ENCODE measurements at regions not wholly inside any gene's neighbourhood (a gene's known extent, or its start where the extent isn't known, plus 50 kb on each side); places are given as distances from the start of the nearest gene placed in this dataset.
"Not testable (repeated sequence)": the region's sequence is repeated elsewhere in the genome, so short reads cannot be mapped to it uniquely, and the experiment has no call there.

DNA sequence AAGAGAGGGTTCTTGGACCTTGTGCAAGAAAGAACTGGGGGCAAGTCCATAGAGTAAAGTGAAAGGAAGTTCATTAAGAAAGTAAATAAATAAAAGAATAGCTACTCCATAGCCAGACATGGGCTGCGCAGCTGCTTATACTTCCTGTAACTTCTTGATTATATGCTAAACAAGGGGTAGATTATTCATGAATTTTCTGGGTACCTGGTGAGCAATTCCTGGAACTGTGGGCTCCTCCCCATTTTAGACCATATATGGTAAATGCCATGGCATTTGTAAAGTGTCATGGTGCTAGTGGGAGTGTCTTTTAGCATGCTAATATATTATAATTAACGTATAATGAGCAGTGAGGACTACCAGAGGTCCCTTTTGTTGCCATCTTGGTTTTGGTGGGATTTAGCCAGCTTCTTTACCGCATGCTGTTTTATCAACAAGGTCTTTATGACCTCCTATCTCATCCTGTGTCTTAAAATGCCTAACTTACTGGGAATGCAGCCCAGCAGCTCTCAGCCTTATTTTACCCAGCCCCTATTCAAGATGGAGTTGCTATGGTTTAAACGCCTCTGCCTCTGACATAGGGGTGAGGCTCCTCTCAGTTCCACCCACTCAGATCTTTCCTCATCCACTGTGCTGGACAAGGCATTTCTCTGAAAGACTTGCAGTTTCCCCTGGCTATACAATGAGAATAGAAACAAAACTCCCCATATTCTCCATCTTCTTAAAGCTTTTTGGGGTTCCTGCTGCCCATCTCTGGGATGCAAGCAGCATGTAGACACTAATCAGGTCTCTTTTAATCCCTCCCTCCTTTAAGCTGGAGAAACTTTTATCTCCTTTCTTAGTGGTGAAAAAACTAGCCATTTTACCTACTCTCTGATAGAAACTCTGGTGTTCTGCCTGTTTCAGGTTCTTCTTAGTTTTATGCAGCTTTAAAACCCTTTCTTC lies 91.2 kb downstream of the ARRDC3 start:
- in situ Hi-C loops (cut with HindIII; ENCODE audit: low pct_unique_long_range_greater_than_20kb, low sequenced_read_pairs), result no loop called here
- no peak for DNase-seq (ENCODE audit: low read depth)

DNA sequence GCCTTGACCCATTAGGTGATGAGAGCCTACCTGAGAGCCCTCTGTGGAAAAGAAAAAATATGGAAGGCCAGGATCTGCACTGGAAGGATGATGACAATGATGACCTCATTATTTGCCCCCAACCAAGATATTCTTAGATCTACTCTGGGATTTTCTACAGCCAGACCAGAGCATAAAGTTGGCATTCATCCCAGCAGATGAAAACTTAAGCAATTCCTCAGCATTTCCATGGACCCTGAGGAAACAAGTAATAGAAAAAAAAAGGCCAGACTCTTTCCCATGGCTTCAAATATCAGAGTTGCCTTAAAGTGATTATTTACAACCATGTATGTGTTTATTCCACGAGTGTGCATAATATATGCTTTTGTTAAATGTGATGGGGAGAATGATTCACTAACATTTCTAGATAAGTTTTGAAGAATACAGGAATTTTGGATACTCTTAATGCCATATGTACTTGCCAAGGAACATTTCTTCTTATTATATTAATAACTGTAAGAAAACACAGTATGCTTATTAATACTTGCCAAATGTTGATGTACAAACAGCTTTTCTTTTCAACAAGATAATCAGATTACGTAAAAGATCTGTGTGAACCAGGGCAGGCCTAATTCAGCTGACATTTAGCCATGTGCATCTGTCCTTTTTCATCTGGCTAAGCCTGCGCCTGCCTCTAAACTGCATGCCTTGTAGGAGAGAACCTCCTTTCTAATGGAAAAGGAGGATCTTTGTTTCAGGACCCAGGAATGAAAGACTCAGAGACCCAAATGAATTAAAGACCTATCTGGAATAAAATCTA lies 94.8 kb downstream of the ARRDC3 start:
- DNase-seq (ENCODE audit: low read depth), result no peak
- in situ Hi-C loops (cut with HindIII; ENCODE audit: low pct_unique_long_range_greater_than_20kb, low sequenced_read_pairs), result no loop called here

DNA sequence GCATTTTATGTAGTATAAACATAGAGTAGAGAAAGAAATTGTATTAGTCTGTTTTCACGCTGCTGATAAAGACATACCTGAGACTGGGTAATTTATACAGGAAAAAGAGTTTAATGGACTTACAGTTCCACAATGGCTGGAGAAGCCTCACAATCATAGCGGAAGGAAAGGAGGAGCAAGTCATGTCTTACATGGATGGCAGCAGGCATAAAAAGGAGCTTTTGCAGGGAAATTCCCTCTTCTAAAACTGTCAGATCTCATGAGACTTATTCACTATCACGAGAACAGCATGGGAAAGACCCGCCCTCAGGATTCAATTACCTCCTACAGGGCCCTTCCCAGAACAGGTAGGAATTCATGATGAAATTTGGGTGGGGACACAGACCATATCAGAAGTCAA lies 98.1 kb downstream of the ARRDC3 start:
- in situ Hi-C loops (cut with HindIII; ENCODE audit: low pct_unique_long_range_greater_than_20kb, low sequenced_read_pairs); DNase-seq (ENCODE audit: low read depth): not testable (repeated sequence)

DNA sequence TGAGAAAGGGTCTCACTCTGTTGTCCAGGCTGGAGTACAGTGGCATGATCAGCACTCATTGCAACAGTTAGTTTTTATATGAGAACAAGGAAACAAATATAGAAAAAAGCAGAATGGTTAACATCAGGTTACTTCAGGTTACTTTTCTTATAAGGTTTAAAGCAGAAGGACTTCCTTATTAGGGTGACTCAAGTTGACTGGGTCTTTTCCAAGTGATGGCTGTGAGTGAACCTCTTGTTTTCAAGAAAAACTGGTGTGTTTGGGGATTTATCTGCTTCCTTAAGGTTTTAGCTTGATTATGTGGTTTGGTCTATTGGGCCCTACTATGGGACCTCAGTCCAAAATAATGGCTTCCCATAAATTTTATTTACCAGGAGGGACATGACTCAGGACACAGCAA lies 99.2 kb downstream of the ARRDC3 start:
- DNase-seq (ENCODE audit: low read depth), result peak; percentile 49
- in situ Hi-C loops (cut with HindIII; ENCODE audit: low pct_unique_long_range_greater_than_20kb, low sequenced_read_pairs), result no loop called here

DNA sequence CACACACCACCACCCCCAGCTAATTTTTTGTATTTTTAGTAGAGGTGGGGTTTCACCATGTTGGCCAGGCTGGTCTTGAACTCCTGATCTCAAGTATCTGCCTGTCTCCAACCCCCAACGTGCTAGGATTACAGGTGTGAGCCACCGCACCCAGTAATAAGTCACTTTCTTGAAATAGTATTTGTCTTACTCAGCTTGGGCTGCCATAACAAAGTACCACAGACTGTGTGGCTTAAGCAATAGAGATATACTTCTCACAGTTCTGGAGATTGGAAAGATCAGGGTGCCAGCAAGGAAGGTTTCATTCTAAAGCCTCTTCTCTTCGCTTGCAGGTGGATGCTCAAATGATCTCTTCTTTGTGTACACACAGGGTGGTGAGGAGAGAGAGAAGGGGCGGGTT lies 99.8 kb downstream of the ARRDC3 start:
- DNase-seq (ENCODE audit: low read depth), result no peak
- in situ Hi-C loops (cut with HindIII; ENCODE audit: low pct_unique_long_range_greater_than_20kb, low sequenced_read_pairs), result no loop called here

DNA sequence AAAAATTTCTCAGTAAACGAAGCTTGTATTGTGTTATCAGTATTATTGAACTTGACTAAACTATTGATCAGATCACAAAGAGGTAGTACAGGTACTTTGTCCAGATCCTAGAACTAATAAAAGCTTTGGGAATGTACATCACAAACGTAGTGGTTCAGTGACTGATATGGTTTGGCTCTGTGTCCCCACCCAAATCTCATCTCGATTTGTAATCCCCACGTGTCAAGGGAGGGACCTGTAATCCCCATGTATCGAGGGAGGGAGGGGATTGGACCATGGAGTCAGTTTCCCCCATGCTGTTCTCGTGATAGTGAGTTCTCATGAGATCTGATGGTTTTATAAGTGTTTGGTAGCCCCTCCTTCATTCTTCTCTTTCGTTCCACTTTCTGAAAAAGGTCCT lies 100.9 kb downstream of the ARRDC3 start:
- no peak for DNase-seq (ENCODE audit: low read depth)
- in situ Hi-C loops (cut with HindIII; ENCODE audit: low pct_unique_long_range_greater_than_20kb, low sequenced_read_pairs), result no loop called here

DNA sequence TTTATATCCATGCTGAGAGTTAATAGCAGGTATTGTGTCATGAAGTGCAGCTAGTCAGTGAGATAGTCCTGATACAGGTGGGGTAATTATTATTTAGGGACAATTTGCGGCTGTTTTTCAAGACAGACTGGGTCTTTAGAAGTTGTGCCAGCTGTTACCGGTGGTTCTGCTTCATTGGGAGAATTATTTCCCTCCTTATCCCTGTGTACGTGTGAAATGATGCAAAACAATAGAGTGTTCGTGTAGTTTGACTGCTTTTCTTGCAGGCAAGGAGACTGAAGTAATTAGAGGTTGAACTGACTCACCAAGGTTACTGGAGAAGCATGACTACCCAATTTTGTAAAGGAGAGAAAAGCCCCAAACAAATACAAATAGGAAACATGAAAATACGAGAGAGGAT lies 101.7 kb downstream of the ARRDC3 start:
- DNase-seq (ENCODE audit: low read depth), result peak; percentile 95
- in situ Hi-C loops (cut with HindIII; ENCODE audit: low pct_unique_long_range_greater_than_20kb, low sequenced_read_pairs), result no loop called here

DNA sequence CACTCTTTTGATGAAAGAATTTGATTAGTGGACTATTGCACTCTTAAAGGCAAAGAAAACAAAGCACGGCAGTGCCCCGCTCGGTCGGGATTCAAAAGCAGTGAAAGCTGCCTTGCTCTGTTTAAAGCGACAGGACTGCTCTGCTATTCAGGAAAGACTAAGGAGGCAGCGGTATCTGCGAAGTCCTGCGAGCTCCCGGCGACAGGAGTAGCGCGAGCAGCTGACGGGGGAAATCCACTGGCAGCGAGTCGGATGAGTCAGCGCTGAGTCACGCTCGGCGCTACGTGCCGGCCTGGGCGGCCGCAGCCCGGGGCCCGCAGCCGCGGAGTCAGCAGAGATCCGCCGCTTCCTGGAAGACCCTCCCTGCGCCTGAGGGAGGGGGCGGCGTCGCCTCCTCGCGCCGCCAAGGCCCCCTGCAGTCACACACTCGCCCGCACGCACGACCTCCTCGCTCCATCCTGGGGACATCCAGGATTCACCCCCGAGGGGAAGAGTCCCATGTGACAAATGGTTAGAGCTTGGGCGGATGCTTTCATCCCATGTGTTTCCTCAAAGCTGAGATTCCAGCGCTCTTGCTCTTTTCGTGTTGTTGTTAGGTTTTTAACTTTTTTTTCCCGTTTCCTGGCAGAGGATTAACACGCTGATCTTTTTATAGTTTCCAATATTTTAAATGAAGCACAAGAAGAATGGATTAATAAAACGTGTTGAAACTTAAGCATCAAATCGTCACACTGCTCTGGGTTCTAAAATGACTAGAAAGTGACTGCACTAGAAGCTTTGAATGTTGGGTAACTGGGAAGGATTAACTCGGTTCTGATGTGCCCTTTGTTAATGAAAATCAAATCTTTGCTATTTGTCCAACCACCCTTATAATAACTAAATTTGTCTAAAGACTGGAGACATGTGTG lies 102.5 kb downstream of the ARRDC3 start:
- DNase-seq (ENCODE audit: low read depth), result peak; percentile 98
- in situ Hi-C loops (cut with HindIII; ENCODE audit: low pct_unique_long_range_greater_than_20kb, low sequenced_read_pairs), result no loop called here

DNA sequence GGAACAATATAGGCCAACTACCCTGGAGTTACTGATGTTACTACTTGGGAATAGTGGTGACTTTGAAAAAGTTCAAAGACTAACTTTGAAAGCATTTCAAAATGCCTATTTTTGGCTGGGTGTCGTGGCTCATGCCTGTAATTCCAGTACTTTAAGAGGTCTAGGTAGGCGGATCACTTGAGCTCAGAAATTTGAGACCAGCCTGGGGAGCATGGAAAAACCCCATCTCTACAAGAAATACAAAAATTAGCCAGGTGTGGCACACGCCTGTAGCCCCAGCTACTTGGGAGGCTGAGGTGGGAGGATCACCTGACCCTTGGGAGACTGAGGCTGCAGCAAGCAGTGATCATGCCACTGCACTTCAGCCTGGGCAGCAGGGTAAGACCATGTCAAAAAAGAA lies 105.3 kb downstream of the ARRDC3 start:
- no peak for DNase-seq (ENCODE audit: low read depth)
- in situ Hi-C loops (cut with HindIII; ENCODE audit: low pct_unique_long_range_greater_than_20kb, low sequenced_read_pairs), result no loop called here

DNA sequence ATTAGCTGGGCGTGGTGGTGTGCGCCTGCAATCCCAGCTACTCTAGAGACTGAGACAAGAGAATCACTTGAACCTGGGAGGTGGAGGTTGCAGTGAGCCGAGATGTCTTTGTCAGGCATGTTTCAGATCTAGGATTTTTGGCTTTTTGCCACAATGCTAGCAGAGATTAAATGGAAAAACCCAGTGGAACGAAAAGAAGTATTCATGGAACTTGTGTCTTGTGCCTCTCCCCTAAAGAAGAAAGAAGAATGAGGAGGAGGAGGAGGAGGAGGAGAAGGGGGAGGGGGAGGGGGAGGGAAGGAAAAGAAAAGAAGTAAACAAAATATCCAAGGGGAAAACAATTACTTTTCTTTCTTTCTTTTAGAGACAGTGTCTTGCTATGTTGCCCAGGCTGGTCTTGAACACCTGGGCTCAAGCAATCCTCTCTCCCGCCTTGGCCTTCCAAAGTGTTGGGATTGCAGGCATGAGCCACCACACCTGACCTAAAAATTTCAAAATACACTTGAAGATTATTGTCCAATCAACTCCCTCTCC lies 106.0 kb downstream of the ARRDC3 start:
- in situ Hi-C loops (cut with HindIII; ENCODE audit: low pct_unique_long_range_greater_than_20kb, low sequenced_read_pairs), result no loop called here
- no peak for DNase-seq (ENCODE audit: low read depth)

DNA sequence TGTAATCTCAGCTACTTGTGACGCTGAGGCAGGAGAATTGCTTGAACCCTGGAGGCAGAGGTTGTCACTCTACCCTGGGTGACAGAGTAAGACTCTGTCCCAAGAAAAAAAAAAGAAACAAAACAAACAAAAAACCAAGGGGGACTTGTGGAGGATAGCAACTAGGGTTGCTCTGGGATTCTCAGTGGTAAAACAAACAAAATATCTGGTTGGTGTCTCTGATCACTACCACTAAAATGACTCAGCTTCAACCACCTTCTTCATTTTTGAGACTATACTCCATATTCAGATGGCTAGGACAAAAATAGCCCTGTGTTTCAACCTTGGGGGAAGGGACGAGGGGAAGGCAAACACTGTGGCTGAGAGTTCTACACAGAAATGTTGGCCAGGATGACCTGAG lies 110.3 kb downstream of the ARRDC3 start:
- no peak for DNase-seq (ENCODE audit: low read depth)
- in situ Hi-C loops (cut with HindIII; ENCODE audit: low pct_unique_long_range_greater_than_20kb, low sequenced_read_pairs), result no loop called here

DNA sequence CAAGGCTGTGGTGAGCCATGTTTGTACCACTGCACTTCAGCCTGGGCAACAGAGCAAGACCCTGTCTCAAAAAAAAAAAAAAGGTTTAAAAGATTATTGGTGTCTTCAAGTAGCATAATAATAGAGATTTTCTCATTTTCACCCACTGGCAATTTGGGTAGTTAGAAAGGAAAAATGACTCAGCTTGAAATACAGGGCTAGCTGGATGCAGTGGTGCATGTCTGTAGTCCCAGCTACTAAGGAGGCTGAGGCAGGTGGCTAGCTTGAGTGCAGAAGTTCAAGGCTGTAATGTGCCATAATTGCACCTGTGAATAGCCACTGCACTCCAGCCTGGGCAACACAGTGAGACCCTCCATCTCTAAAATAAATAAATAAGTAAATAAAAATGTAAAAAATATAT lies 111.1 kb downstream of the ARRDC3 start:
- in situ Hi-C loops (cut with HindIII; ENCODE audit: low pct_unique_long_range_greater_than_20kb, low sequenced_read_pairs), result no loop called here

DNA sequence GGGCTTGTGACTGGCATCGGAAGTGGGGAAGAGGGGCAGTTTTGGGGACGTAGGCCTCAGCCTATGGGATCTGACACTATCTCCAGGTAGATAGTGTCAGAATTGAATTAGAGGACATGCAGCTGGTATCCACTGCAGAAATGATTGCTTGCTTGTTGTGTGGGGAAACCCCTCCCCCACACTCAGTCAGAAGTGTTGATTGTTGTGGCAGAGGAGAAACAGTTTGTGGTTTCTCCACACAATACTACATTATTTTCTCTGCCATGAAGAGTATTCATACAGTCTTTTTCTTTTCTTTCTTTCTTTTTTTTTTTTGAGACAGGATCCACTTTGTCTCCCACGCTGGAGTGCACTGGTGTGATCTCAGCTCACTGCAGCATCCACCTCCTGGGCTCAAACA lies 113.9 kb downstream of the ARRDC3 start:
- no peak for DNase-seq (ENCODE audit: low read depth)

More for the DNA sequence above, 111.1 kb downstream of the ARRDC3 start:
- DNase-seq (ENCODE audit: low read depth), result no peak

DNA sequence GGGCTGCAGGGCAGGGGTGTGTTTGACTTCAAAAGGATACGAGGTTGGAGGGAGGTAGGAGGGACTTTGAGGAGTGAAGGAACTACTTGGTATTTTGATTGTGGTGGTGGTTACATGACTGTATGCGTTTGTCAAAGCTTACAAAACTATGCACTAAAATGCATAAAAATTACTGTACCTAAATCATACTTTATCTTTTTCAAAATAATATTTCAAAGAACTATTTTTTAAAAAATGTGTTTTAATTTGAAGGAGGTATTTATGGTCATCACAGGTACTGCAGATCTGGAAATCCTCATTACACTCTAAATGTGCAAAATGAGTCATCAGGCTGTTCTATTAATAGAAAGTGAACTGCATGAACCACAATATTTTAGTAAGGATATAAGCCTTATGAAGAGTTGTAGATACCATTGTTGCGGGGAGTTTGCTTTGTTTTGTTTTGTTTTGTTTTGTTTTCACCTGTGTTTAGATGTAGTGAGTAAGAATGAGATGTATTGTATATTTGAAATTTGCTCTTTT lies 116.9 kb downstream of the ARRDC3 start:
- in situ Hi-C loops (cut with HindIII; ENCODE audit: low pct_unique_long_range_greater_than_20kb, low sequenced_read_pairs), result no loop called here
- peak; percentile 41 for DNase-seq (ENCODE audit: low read depth)

More for the DNA sequence above, 113.9 kb downstream of the ARRDC3 start:
- in situ Hi-C loops (cut with HindIII; ENCODE audit: low pct_unique_long_range_greater_than_20kb, low sequenced_read_pairs), result no loop called here

DNA sequence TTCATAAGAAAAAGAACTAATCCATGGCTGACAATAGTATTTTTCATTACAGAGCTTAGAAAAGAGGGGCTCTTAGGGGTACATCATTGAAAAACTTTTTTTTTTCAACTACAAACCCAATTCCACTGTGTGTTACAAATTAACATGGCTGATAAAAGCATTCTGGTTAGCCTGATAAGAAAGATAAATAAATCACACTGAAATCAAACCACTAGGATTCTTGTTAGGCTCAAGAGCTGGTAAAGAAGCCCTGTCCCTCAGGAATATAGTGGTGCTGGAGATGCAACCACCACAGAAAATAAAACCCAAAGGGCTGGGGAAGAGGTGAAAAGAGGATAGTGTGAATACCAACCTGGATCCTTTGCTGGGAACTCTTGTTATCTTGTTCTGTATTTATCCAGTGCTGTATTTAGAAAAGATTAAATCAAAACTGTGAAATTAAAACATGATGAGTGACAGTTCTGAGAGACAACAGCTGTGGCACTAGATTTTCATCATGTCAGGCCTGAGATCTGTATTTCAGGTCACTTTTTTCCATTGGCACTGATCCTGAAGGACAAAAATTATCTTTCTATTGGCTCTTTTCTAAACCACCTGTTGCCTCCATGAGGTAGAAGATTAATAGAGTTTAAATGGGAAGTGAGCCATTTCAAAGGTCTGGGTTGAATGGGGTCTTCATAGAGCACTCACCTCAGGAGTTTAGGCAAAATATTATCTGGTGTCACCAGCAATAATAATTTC lies 118.6 kb downstream of the ARRDC3 start:
- in situ Hi-C loops (cut with HindIII; ENCODE audit: low pct_unique_long_range_greater_than_20kb, low sequenced_read_pairs), result no loop called here

DNA sequence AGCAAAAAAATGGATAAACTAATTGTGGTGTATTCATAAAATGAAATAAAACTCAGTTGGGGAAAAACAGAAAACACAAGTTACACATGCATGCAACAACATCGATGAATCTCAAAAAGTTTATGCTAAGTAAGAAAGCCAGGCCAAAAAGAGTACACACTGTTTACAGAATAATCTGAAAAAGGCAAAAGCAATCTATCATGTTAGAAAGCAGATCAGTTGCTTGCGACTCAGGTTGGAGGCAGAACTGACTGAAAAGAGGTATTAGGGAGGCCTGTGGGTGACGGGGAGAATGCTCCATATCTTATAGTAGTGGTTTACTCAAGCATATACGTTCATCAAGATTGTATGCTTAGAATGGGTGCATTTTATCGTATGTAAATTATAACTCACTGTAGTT lies 119.2 kb downstream of the ARRDC3 start:
- DNase-seq (ENCODE audit: low read depth), result no peak
- in situ Hi-C loops (cut with HindIII; ENCODE audit: low pct_unique_long_range_greater_than_20kb, low sequenced_read_pairs), result no loop called here

More for the DNA sequence above, 118.6 kb downstream of the ARRDC3 start:
- DNase-seq (ENCODE audit: low read depth), result no peak

DNA sequence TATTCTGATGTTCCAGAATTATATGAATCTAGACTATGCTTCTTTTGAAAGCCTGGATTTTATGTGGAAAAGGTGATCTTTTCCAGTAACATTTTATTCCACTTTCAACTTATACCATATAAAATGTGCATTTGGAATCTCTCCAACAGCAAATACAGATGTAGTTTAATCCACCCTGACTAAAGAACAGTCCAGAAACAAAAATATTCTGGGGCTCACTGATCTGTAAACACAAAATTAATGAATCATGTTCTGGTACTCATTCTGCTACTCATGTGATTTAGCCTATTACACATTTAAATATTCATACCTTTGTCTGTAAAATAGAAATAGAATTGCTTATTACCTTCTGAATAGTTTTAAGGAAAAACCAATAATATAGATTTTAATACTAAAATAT lies 125.8 kb downstream of the ARRDC3 start:
- in situ Hi-C loops (cut with HindIII; ENCODE audit: low pct_unique_long_range_greater_than_20kb, low sequenced_read_pairs), result no loop called here
- DNase-seq (ENCODE audit: low read depth), result no peak

Data from Caki2 (cell line).